HG03460 (cell line): ENCODE measurements at regions not wholly inside any gene's neighbourhood (a gene's known extent, or its start where the extent isn't known, plus 50 kb on each side); places are given as distances from the start of the nearest gene placed in this dataset.

Experiments used
- ATAC-seq: cut with Tn5 transposase; IDR thresholded peaks from one replicate; pipeline ENCODE4 v1.9.1; 2021; ENCODE audit not compliant: unreplicated experiment

DNA sequence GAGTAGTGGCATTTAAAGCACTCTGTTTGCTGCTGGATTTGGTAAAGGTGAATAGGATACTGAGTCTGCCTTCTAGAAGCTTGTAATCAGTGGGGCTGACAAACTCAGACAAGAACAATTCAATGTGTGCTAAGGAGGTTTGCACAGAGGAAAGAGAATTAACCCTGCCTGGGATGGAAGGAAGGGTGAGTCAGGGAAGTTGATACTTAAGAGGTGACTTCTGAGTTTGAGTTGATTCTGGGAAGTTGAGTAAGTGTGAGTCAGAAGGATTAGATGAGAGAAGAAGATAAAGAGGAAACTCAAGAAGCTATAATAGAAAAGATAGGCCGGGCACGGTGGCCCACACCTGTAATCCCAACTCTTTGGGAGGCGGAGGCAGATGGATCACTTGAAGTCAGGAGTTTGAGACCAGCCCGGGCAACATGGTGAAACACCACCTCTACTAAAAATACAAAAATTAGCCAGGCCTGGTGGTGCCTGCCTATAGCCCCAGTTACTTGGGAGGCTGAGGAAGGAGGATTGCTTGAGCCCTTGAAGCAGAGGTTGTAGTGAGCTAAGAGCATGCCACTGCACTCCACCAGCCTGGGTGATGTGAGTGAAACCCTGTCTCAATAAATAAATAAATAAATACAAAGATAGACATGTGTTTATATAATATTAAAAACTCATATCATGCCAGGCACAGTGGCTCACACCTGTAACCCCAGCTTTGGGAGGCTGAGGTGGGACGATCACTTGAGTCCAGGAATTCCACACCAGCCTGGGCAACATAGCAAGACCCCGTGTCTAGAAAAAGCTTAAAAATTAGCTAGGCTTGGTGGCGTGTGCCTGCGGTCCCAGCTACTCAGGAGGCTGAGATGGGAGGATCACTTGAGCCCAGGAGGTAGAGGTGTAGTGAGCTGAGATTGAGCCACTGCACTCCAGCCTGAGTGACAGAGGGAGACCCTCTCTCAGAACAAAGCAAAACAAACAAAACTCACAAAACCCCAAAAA, 126.8 kb upstream of the CPM start:
- ATAC-seq, result no peak

GRCh38 chr12:69061574-69061973, 128.6 kb upstream of the CPM start:
- no peak for ATAC-seq

GRCh38 chr12:69062621-69063237, 129.8 kb upstream of the CPM start:
- ATAC-seq, result no peak

- ATAC-seq, result no peak
Measured at GRCh38 chr12:69064734-69065443, 131.9 kb upstream of the CPM start.

DNA sequence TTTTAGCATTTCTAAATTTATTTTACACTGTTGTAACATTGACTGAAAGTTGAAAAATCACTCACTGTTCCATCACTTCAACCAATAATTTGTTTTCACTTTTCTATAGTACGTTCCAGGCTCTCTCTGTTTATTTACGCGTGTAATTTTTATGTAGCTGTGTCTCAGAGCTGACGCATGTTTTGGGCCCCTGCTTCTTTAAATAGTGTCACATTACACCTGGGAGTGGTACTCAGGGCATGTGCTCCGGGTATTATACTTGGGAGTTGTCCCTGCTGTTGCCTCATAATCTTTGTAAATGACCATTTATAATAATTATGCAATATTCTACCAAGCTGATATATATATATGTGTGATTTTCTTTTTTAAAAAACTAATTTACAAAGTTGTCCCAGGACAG, 132.8 kb upstream of the CPM start:
- no peak for ATAC-seq

- ATAC-seq, result no peak
Measured at GRCh38 chr12:69066492-69067373, 133.8 kb upstream of the CPM start.

DNA sequence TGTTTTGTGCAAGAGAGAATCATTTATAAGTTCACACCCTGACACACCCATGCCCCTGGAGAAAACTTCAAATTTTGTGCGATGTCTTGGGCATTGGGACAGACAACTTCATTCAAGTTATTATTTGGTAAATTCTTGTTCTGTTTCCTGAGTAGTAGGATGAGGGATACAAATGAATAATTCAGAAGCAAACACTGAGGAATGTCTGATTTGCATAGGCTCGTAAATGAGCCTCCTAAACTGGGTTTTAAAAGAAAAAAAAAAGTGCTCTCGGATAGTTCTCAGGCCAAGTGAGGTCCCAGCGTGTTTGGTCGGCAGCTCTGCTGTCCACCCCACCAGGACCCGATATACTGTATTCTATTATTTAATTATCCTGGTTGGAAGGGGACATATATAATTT, 134.7 kb upstream of the CPM start:
- ATAC-seq, result no peak

- no peak for ATAC-seq
Measured at GRCh38 chr12:69068448-69068847, 135.5 kb upstream of the CPM start.

DNA sequence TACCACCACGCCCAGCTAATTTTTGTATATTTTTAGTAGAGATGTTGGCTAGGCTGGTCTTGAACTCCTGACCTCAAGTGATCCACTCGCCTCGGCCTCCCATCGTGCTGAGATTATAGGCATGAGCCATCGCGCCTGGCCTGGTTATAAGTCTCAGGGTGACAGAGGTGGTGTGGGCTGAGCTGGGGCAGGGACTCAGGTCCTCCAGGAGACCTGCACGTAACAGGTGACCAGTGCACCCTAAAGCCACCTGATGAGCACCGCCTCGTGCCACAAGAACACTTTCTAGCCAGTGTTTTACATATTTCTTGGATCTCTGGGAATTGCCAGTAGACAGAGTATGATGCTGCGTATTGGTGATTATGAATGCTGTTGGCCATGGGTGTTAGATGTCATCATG, 136.5 kb upstream of the CPM start:
- ATAC-seq, result no peak

DNA sequence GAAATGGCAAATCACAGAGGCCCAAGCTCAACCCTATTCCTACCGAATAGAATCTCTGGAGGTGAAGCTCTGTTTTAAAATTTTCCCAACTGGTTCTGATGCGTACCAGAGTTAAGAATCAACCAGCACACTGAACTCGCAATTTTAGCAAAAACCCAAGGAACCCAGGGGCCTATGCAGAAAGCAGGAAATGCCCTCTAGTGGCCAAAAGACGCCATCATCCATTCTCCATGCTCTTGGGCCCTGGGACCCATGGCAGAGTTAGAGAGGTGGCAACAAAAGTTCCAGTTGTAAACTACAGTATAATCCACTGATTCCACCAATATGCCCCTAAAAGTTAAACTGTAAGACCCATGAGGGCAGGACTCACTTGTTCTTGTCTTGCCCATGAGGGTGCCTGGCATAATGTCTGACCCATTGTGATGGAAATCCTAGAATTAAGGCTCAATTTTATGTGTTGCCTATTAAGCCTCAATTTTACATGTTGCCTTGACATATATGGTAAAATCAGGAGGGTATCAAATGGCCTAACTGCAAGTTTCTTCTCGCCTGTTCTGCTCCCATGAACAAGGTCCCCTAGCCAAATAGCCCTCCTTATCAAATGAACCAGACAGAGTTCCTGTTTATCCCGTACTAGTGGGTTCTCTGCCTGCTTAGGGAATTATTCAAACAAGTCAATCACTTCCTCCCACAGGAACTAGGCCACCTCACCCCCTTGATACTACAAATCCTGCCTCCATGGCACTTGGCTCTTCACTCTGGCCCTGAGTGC, 137.5 kb upstream of the CPM start:
- ATAC-seq, result peak; percentile 65

DNA sequence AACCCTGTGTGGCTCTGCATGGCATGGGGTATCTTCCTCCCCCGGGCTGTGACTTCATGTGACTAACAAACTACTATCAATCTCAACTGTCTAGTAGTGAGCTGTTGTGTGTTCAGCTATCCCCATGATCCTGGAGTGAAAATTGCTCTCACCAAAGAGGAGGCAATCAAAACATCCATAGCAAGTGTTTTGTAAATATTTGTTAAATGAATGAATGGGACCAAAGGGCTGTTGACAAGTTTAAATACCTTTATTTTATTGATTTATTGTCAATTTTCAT, 138.1 kb upstream of the CPM start:
- ATAC-seq, result no peak

DNA sequence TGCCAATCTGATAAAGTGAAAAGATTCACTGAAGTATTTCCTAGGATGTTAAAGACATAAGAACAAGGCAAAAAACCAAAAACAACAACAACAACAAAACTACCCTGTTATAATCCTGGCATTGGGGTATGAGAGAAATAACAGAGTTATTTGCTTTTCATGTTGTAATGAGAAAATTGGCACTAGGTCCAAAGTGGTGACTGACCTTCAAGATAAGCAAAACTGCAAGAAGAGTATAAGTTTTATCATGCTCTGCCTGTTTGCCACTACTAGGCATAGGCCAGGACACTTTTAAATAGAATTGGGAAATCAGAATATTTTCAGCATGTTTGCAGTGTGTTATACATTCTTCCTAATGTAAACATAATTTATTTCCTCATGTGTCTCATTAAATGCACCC, 140.1 kb upstream of the CPM start:
- ATAC-seq, result no peak

DNA sequence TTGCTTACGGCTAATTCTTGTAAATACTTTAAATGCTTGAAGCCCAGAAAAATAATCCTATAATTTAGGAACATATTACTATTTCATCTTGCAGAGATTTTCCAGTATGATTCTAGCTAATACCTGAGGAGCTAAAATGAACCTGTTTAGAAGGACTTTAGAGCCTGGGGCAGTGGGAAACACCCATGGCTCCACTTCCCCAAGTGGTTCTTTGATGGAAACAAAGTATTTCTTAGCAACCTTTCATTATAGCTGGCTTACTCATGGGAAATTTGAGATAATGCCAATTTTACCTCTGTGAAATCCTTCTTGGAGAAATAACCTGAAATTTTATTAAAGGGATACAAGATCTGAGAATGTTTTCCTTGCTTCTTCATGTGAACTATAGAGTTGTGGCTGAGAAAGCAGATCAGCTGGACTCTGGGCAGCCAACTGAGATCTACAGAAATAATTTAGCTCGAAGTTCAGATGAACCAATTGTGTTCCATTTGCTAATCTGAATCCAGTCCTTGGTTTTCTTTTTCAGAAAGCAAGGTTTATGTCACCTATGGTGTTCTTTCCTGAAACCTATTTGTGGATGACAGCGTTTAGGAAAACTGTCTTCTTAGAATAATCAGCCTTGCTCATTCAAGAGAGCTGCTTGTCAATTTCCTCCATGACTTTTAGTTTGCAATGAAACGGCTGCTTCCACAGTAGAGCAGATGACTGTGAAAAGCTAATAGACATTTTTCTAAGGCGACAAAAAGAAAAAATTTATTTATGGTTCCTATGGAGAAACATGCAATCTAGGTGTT, 141.8 kb upstream of the CPM start:
- ATAC-seq, result no peak

DNA sequence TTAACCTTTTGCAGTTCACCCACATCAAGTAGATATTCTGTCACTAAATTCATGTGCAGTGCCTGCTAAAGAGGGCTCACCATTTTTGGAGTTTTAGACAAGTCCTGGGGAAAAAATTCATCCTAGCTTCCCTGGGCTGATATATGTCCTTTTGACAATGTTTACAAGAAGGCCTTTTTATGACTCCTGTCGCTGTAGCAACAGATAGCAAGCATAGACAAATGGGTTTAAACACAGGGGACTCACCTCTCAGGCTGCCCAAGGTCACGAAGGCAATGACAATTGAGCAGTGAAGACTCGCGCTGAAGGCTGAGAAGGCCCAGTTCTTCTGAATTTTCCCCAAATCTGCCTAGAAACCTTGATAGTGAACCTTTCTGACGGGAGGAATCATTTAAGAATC, 150.7 kb upstream of the CPM start:
- ATAC-seq, result no peak

DNA sequence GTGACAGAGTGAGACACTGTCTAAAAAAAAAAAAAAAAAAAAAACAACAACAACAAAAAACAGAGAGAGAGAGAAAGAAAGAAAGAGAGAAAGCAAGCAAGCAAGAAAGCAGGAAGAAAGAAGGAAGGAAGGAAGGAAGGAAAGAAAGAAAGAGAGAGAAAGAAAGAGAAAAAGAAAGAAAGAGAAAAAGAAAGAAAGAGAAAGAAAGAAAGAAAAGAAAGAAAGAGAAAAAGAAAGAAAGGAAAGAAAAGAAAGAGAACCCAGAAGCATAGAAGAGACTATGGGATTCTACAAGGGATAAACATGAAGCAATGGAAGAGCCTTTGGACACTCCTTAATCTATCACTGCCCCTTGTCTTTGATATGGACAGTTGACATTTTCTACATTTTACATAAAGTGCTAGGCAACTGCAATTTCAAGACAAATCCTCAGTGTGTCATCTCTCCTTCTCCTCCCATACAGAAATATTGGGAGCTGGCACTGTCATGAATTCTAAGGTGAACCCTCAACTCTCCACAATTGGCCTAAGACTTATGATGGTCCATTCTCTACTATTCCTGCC, 151.9 kb upstream of the CPM start:
- ATAC-seq, result no peak

- no peak for ATAC-seq
Measured at GRCh38 chr12:69085852-69086251, 152.9 kb upstream of the CPM start.

DNA sequence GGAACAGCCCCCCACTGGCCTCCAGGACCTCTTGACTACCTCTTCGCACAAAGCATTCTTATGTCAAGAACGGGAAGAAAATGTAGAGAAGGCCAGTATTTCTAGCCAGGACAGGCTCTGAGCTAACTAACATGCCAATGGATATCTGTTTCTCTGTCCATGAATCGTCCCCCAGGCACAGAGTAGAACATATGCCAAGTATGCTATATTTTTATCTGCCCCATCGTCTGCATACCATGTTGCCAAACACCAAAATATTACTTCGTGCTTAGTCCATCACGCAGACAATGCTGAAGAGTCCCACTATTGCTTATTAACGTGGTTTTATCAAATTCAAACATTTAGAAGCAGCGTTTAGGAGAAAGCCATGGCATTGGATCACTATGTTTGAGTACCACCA, 151.4 kb upstream of the CPSF6 start:
- ATAC-seq, result no peak

GRCh38 chr12:69090722-69091121, 148.6 kb upstream of the CPSF6 start:
- no peak for ATAC-seq

- no peak for ATAC-seq
Measured at GRCh38 chr12:69091442-69092017, 147.8 kb upstream of the CPSF6 start.
